Smooth muscle cell (in vitro differentiated cells): ENCODE measurements at regions not wholly inside any gene's neighbourhood (a gene's known extent, or its start where the extent isn't known, plus 50 kb on each side); places are given as distances from the start of the nearest gene placed in this dataset.

ENCODE experiments used
- DNase-seq: peaks from one replicate; lab custom pipeline; 2025; ENCODE audit not compliant: unreplicated experiment; lab: John Stamatoyannopoulos, UW
- H2AFZ ChIP-seq: fragments of 200-600 bp; sonication (generic); 2 replicates; pipeline ENCODE4 v1.6.0; 2016; ENCODE audit warnings: antibody characterized with exemption, low read depth, mild to moderate bottlenecking
- H3F3A ChIP-seq: fragments of 200-600 bp; sonication (generic); 2 replicates; pipeline ENCODE4 v1.6.0; 2017; ENCODE audit warnings: antibody characterized with exemption, low read depth
- H3K27ac ChIP-seq: fragments of 200-600 bp; sonication (generic); 2 replicates; pipeline ENCODE4 v1.5.1; 2016; ENCODE audit warnings: low read depth, mild to moderate bottlenecking
- H3K27me3 ChIP-seq: fragments of 200-600 bp; sonication (generic); 2 replicates; pipeline ENCODE4 v1.6.1; 2016; ENCODE audit warnings: low read depth, mild to moderate bottlenecking
- H3K36me3 ChIP-seq: fragments of 200-600 bp; sonication (generic); 2 replicates; pipeline ENCODE4 v1.5.1; 2016; ENCODE audit warnings: low read depth
- H3K4me1 ChIP-seq: fragments of 200-600 bp; sonication (generic); 2 replicates; pipeline ENCODE4 v1.5.1; 2016; ENCODE audit warnings: low read depth
- H3K4me2 ChIP-seq: fragments of 200-600 bp; sonication (generic); 2 replicates; pipeline ENCODE4 v1.6.0; 2016; ENCODE audit warnings: mild to moderate bottlenecking
- H3K4me3 ChIP-seq: fragments of 200-600 bp; sonication (generic); 2 replicates; pipeline ENCODE4 v1.5.1; 2016; ENCODE audit warnings: mild to moderate bottlenecking
- H3K79me2 ChIP-seq: fragments of 200-600 bp; sonication (generic); 2 replicates; pipeline ENCODE4 v1.6.0; 2016; ENCODE audit warnings: low read depth, mild to moderate bottlenecking
- H3K9ac ChIP-seq: fragments of 200-600 bp; sonication (generic); 2 replicates; pipeline ENCODE4 v1.6.0; 2016; ENCODE audit warnings: low read depth
- H3K9me3 ChIP-seq: fragments of 200-600 bp; sonication (generic); replicated peaks from 2 replicates; pipeline ENCODE4 v1.5.1; 2016; ENCODE audit warnings: low read depth
- H4K20me1 ChIP-seq: fragments of 200-600 bp; sonication (generic); 2 replicates; pipeline ENCODE4 v1.6.0; 2016; ENCODE audit warnings: low read depth
- CTCF ChIP-seq: fragments of 200-600 bp; sonication (generic); IDR thresholded peaks from 2 replicates; pipeline ENCODE4 v1.5.1; 2017; ENCODE audit warnings: borderline replicate concordance, mild to moderate bottlenecking, antibody characterized with exemption; ENCODE audit not compliant: insufficient read depth, poor library complexity, severe bottlenecking
- WGBS: methylation state at CpG from one replicate; pipeline ENCODE4 v1.1.7; 2016; ENCODE audit warnings: low lambda C conversion rate; 5-methylcytosine and 5-hydroxymethylcytosine counted together

GRCh38 chr3:159114582-159114981 is 312.7 kb downstream of the MFSD1 start:
- Histone ChIP-seq H3K4me1 (no peaks in the 10 kb centered on the region), H3K79me2 (no peaks in the 10 kb centered on the region), H4K20me1 (no peaks in the 10 kb centered on the region), H3K4me2 (no peak overlapping the region), H2AFZ (no peak overlapping the region), H3K27me3 (no peaks in the 10 kb centered on the region), H3K27ac (no peak overlapping the region), H3K4me3 (no peak overlapping the region), H3K36me3 (no peaks in the 10 kb centered on the region), H3K9ac (no peak overlapping the region), H3F3A (no peaks in the 10 kb centered on the region), H3K9me3 (no peaks in the 10 kb centered on the region)
- no peak for DNase-seq
- WGBS: 58% methylated on average over 6 of the region's 6 CpGs
- TF ChIP-seq CTCF: no peak

GRCh38 chr3:159123877-159124276 is 322.0 kb downstream of the MFSD1 start:
- H3K4me3 ChIP-seq: no peak overlapping the region
- DNase-seq: no peak
- H3K79me2 ChIP-seq: no peaks in the 10 kb centered on the region
- no peak overlapping the region for H3K9ac ChIP-seq
- no peaks in the 10 kb centered on the region for H3K36me3 ChIP-seq
- H3K4me1 ChIP-seq: no peaks in the 10 kb centered on the region
- no peaks in the 10 kb centered on the region for H3F3A ChIP-seq
- no peaks in the 10 kb centered on the region for H3K27me3 ChIP-seq
- H2AFZ ChIP-seq: no peak overlapping the region
- no peak for TF ChIP-seq CTCF
- H4K20me1 ChIP-seq: no peaks in the 10 kb centered on the region
- no peak overlapping the region for H3K4me2 ChIP-seq
- 88% methylated on average over 1 of the region's 1 CpG for WGBS
- no peak overlapping the region for H3K27ac ChIP-seq
- no peaks in the 10 kb centered on the region for H3K9me3 ChIP-seq

GRCh38 chr3:159126261-159127020 is 324.6 kb downstream of the MFSD1 start:
- Histone ChIP-seq H3K9ac (no peak overlapping the region), H2AFZ (no peak overlapping the region), H3K4me3 (no peak overlapping the region), H3F3A (no peaks in the 10 kb centered on the region), H3K79me2 (no peaks in the 10 kb centered on the region), H3K4me1 (no peaks in the 10 kb centered on the region), H3K4me2 (peak overlapping the region; percentile 21), H3K27ac (no peak overlapping the region), H3K36me3 (no peaks in the 10 kb centered on the region), H3K27me3 (no peaks in the 10 kb centered on the region), H3K9me3 (no peaks in the 10 kb centered on the region), H4K20me1 (no peaks in the 10 kb centered on the region)
- DNase-seq: no peak
- TF ChIP-seq CTCF: no peak
- WGBS: 69% methylated on average over 5 of the region's 5 CpGs

- DNase-seq: no peak
- H4K20me1 ChIP-seq: no peaks in the 10 kb centered on the region
- no peak for TF ChIP-seq CTCF
Measured at GRCh38 chr3:159127021-159127392, 325.2 kb downstream of the MFSD1 start.

More at GRCh38 chr3:159127021-159127392, 325.2 kb downstream of the MFSD1 start:
- Histone ChIP-seq H3K4me1 (no peaks in the 10 kb centered on the region), H2AFZ (no peak overlapping the region), H3K79me2 (no peaks in the 10 kb centered on the region), H3K9ac (no peak overlapping the region), H3F3A (no peaks in the 10 kb centered on the region), H3K27ac (no peak overlapping the region), H3K36me3 (no peaks in the 10 kb centered on the region), H3K9me3 (no peaks in the 10 kb centered on the region), H3K4me3 (no peak overlapping the region), H3K27me3 (no peaks in the 10 kb centered on the region), H3K4me2 (no peak overlapping the region)
